ENCODE measurements at regions not wholly inside any gene's neighbourhood (a gene's known extent, or its start where the extent isn't known, plus 50 kb on each side); places are given as distances from the start of the nearest gene placed in this dataset.
"Not testable (repeated sequence)": the region's sequence is repeated elsewhere in the genome, so short reads cannot be mapped to it uniquely, and the experiment has no call there.

DNA sequence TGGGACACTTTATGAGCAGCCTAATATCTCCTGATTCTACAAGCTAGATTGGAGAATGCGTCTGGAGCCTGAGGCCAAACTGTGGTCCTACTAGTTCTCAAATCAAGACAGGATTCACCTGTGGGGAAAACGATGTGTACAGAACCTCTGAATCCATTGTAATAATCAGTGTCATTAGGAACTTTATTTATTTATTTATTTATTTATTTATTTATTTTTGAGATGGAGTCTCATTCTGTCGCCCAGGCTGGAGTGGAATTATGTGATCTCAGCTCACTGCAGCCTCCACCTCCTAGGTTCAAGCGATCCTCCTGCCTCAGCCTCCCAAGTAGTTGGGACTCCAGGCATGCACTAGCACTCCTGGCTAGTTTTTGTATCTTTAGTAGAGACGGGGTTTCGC is 52.6 kb upstream of the KIF26B start:
- DNase-seq; H3K9me3 ChIP-seq; H3K36me3 ChIP-seq; H3K4me1 ChIP-seq; H3K27ac ChIP-seq; H3K4me3 ChIP-seq; intact Hi-C loops (cut with DNase I; ENCODE audit: low total_unique reads); H3K27me3 ChIP-seq: not testable (repeated sequence)

DNA sequence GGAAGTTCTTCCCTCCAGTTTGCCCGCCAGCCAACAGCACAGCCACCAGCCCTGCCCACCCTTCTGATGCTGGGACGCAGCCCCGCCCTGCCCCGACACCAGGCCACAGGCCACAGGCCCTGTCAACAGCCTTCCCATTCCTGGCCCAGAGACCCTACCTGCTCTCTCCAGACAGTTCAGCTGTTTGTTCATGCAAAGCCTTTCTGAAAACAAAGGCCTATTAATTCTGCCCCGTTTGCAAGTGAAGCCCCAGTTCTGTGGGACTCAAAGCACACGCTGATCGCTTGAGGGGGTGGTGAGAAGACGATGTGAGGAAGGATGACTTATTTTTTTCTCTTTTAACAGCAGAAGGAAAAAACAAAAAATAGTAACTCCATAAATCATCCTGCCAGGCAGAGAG is 55.4 kb upstream of the KIF26B start:
- TF ChIP-seq, protein P1, sequence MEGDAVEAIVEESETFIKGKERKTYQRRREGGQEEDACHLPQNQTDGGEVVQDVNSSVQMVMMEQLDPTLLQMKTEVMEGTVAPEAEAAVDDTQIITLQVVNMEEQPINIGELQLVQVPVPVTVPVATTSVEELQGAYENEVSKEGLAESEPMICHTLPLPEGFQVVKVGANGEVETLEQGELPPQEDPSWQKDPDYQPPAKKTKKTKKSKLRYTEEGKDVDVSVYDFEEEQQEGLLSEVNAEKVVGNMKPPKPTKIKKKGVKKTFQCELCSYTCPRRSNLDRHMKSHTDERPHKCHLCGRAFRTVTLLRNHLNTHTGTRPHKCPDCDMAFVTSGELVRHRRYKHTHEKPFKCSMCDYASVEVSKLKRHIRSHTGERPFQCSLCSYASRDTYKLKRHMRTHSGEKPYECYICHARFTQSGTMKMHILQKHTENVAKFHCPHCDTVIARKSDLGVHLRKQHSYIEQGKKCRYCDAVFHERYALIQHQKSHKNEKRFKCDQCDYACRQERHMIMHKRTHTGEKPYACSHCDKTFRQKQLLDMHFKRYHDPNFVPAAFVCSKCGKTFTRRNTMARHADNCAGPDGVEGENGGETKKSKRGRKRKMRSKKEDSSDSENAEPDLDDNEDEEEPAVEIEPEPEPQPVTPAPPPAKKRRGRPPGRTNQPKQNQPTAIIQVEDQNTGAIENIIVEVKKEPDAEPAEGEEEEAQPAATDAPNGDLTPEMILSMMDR (IDR thresholded peaks at IDR 0.05), result no peak
- no peak for TF ChIP-seq POLR2A (IDR thresholded peaks at IDR 0.05)
- H3K27ac ChIP-seq, result no peak overlapping the region

DNA sequence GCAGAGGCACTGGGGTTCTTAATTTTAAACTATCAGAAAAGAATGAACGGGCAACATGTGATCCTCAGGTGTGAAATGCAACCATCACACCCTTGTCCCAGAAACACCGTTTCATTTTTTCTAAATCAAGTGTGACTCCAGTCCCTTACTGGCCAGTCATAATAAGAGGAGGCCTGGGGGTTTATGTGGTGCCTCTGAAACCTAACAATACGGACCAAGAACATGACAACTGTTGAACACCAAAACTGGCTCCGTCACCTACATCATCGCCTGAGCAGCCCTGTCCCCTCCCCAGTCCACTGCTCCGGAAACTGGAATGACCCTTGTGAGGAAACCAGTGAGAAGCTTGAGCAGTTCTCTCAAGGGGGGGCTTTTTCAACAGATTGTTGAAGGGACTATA is 55.9 kb upstream of the KIF26B start:
- Histone ChIP-seq H3K36me3 (no peaks in the 10 kb centered on the region), H3K9me3 (no peaks in the 10 kb centered on the region), H3K27ac (no peak overlapping the region), H3K4me1 (no peaks in the 10 kb centered on the region), H3K4me3 (no peak overlapping the region), H3K27me3 (no peaks in the 10 kb centered on the region)
- no peak for DNase-seq
- TF ChIP-seq POLR2A (IDR thresholded peaks at IDR 0.05), result no peak
- TF ChIP-seq, protein P1 (IDR thresholded peaks at IDR 0.05), result no peak
- intact Hi-C loops (cut with DNase I; ENCODE audit: low total_unique reads), result no loop called here

More for the DNA sequence above, 55.4 kb upstream of the KIF26B start:
- Histone ChIP-seq H3K4me3 (no peak overlapping the region), H3K9me3 (no peaks in the 10 kb centered on the region), H3K27me3 (no peaks in the 10 kb centered on the region), H3K4me1 (no peaks in the 10 kb centered on the region), H3K36me3 (no peaks in the 10 kb centered on the region)
- DNase-seq, result no peak
- intact Hi-C loops (cut with DNase I; ENCODE audit: low total_unique reads), result no loop called here

DNA sequence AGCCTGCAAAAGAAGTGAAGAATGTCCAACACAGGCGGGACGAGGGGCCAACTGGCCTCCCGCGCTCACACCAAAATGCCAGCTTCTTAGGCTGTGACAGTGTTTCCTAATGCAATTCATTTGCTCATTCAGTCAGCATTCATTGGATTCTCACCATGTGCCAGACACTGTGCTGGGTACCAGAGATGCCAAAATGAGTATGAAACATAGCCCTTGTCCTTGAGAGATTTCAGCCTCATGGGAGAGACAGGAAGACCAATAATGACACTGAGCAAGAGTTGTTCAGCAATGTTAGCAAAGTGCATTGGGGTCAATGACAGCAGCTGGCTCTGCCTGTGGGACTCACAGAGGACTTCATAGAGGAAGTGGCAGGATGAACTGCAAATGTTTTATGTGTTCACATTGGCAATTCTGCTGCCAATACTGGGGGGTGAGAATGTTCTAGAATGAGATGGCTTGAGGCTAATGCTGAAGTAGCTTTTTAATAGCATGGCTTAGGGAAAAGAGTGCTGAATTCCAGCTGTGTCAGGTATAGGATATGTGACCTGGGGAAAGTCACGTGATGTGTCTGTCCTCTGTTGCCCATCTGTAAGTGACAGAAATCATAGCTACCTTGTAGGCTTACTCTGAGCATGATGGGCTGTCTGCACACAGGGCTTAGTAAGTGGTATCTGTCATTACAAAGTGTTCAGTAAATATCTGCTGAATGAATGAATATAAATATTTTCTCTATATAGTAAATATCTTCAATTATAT is 58.3 kb upstream of the KIF26B start:
- intact Hi-C loops (cut with DNase I; ENCODE audit: low total_unique reads), result no loop called here
- Histone ChIP-seq H3K9me3 (no peaks in the 10 kb centered on the region), H3K27ac (no peak overlapping the region), H3K36me3 (no peaks in the 10 kb centered on the region), H3K4me1 (no peaks in the 10 kb centered on the region), H3K27me3 (no peaks in the 10 kb centered on the region), H3K4me3 (no peak overlapping the region)
- no peak for DNase-seq
- TF ChIP-seq, protein P1 (IDR thresholded peaks at IDR 0.05), result no peak
- no peak for TF ChIP-seq POLR2A (IDR thresholded peaks at IDR 0.05)

DNA sequence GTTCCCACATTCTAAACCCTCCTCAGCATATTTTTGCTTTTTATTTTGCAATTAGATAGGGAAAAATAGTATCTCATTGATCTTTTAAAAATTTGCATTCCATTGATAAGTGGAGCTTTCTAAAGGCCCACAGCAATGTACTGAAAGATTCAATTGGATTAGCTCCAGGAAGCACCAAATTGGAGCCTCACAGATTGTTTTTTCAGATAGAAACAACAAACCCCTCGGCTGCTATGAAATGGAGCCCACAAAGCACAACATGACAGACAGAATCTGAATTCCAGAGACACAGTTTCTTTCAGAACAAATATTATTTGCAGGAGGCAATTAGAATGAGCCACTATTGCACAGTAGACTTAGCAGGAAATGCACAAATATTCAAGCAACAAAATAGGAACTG is 58.9 kb upstream of the KIF26B start:
- Histone ChIP-seq H3K9me3 (no peaks in the 10 kb centered on the region), H3K27me3 (no peaks in the 10 kb centered on the region), H3K27ac (no peak overlapping the region), H3K4me3 (no peak overlapping the region), H3K4me1 (no peaks in the 10 kb centered on the region), H3K36me3 (no peaks in the 10 kb centered on the region)
- no peak for DNase-seq
- TF ChIP-seq POLR2A (IDR thresholded peaks at IDR 0.05), result no peak
- TF ChIP-seq, protein P1 (IDR thresholded peaks at IDR 0.05), result no peak
- intact Hi-C loops (cut with DNase I; ENCODE audit: low total_unique reads), result no loop called here

DNA sequence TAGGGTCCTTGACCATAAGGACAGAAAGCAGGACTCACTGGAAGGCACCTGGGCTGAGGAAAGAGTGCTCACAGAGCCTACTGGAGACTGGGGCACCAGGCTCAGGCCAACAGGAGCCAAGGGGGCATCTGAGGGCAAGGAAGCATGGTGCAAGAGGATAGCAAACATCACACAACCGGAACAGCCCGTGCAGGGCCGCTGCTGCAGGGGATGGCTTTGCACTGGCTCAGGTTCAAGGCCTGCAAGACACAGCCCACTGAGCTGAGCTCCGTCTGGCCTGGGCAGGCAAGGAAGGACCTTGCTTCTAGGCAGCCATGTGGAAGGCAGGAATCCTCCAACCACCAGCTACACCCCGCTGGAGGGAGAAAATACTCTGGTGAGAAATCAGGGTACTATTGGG is 59.8 kb upstream of the KIF26B start:
- Histone ChIP-seq H3K36me3 (no peaks in the 10 kb centered on the region), H3K4me1 (no peaks in the 10 kb centered on the region), H3K9me3 (no peaks in the 10 kb centered on the region), H3K4me3 (no peak overlapping the region), H3K27me3 (no peaks in the 10 kb centered on the region), H3K27ac (no peak overlapping the region)
- intact Hi-C loops (cut with DNase I; ENCODE audit: low total_unique reads), result no loop called here
- no peak for DNase-seq
- no peak for TF ChIP-seq POLR2A (IDR thresholded peaks at IDR 0.05)
- TF ChIP-seq, protein P1 (IDR thresholded peaks at IDR 0.05), result no peak
